ENCODE measurements at regions not wholly inside any gene's neighbourhood (a gene's known extent, or its start where the extent isn't known, plus 50 kb on each side); places are given as distances from the start of the nearest gene placed in this dataset.

- Mint-ChIP-seq H3K27me3 (ENCODE audit: low read depth) (no peaks in the 10 kb centered on the region; the same call in 1 of the 2 replicates), H3K9me3 (peaks cover 16% of the 10 kb centered on the region), H3K4me1 (no peaks in the 10 kb centered on the region), H3K36me3 (peaks cover 16% of the 10 kb centered on the region), H3K4me3 (no peak overlapping the region), H3K27ac (no peak overlapping the region)
- ChIA-PET POLR2A (no interaction called here), CTCF (interaction anchor here (0.6 to 2.0 kb wide), 4 partner anchors 12 to 103 kb away, joined by 3 to 13 read pairs (median 4); no protein-coding TSS in a partner anchor)
- TF ChIP-seq FOXP4 (CRISPR knock-in tag; IDR thresholded peaks at IDR 0.05), result no peak
- DNase-seq (ENCODE audit: low spot score) (no peak), ATAC-seq (no peak)
Measured at GRCh38 chr17:77042476-77043231, 98.1 kb upstream of the SEC14L1 start.

- H3K36me3 Mint-ChIP-seq, result peaks cover 16% of the 10 kb centered on the region
- H3K9me3 Mint-ChIP-seq, result peaks cover 16% of the 10 kb centered on the region
- H3K27me3 Mint-ChIP-seq (ENCODE audit: low read depth), result no peaks in the 10 kb centered on the region
- ATAC-seq (no peak), DNase-seq (ENCODE audit: low spot score) (no peak)
- no peak overlapping the region for H3K4me3 Mint-ChIP-seq
- H3K4me1 Mint-ChIP-seq, result no peaks in the 10 kb centered on the region
- POLR2A ChIA-PET, result interaction anchor here (1.0 kb wide), 1 partner anchor 104 kb away, joined by 4 read pairs; no protein-coding TSS in a partner anchor
- H3K27ac Mint-ChIP-seq, result no peak overlapping the region
- TF ChIP-seq SMAD3 (CRISPR knock-in tag; IDR thresholded peaks at IDR 0.05; ENCODE audit: borderline replicate concordance), result no peak
- no peak for TF ChIP-seq HMGA2 (CRISPR knock-in tag; IDR thresholded peaks at IDR 0.05)
- no peak for TF ChIP-seq EMX1 (CRISPR knock-in tag; IDR thresholded peaks at IDR 0.05)
- TF ChIP-seq ZNF396 (CRISPR knock-in tag; IDR thresholded peaks at IDR 0.05; ENCODE audit: borderline replicate concordance), result no peak
- TF ChIP-seq NFYB (CRISPR knock-in tag; conservative IDR thresholded peaks at IDR 0.05; ENCODE audit: low read depth), result no peak
- no peak for TF ChIP-seq AR (CRISPR knock-in tag; IDR thresholded peaks at IDR 0.05)
- no peak for TF ChIP-seq TP53 (CRISPR knock-in tag; IDR thresholded peaks at IDR 0.05)
- TF ChIP-seq FOXJ3 (CRISPR knock-in tag; IDR thresholded peaks at IDR 0.05; ENCODE audit: borderline replicate concordance), result no peak
- no peak for TF ChIP-seq HMGXB4 (CRISPR knock-in tag; IDR thresholded peaks at IDR 0.05)
- no peak for TF ChIP-seq ATF1 (CRISPR knock-in tag; IDR thresholded peaks at IDR 0.05)
- TF ChIP-seq OVOL2 (CRISPR knock-in tag; IDR thresholded peaks at IDR 0.05; ENCODE audit: borderline replicate concordance), result no peak
- TF ChIP-seq ATF6 (CRISPR knock-in tag; IDR thresholded peaks at IDR 0.05), result no peak
- TF ChIP-seq SP1 (CRISPR knock-in tag; conservative IDR thresholded peaks at IDR 0.05), result no peak
- TF ChIP-seq ZNF138 (CRISPR knock-in tag; conservative IDR thresholded peaks at IDR 0.05), result no peak
- TF ChIP-seq ZMAT4 (CRISPR knock-in tag; IDR thresholded peaks at IDR 0.05), result no peak
- TF ChIP-seq CBFB (CRISPR knock-in tag; IDR thresholded peaks at IDR 0.05; ENCODE audit: low read depth), result no peak
- TF ChIP-seq ERG (CRISPR knock-in tag; IDR thresholded peaks at IDR 0.05), result no peak
- CTCF ChIA-PET, result interaction anchor here (0.9 to 4.1 kb wide), 2 partner anchors 11 to 178 kb away, joined by 3 to 27 read pairs; no protein-coding TSS in a partner anchor
Measured at GRCh38 chr17:77045441-77046041, 95.2 kb upstream of the SEC14L1 start.
